Activated gamma-delta T cell treated with anti-CD3 and anti-CD28 coated beads, Interleukin-2, amount 50 U/mL, for 16 hours (primary cell): ENCODE measurements at regions not wholly inside any gene's neighbourhood (a gene's known extent, or its start where the extent isn't known, plus 50 kb on each side); places are given as distances from the start of the nearest gene placed in this dataset.

Source experiments
- DNase-seq: peaks from one replicate; pipeline ENCODE4 v3.0.0-alpha.2; 2020; ENCODE audit warnings: low read depth

- DNase-seq, result no peak
These were observed 68.1 kb upstream of the CES5A start for GRCh38 chr16:55943267-55943666.

GRCh38 chr16:55942821-55943220 lies 67.6 kb upstream of the CES5A start:
- no peak for DNase-seq

- DNase-seq, result no peak
These were observed 66.4 kb upstream of the CES5A start for GRCh38 chr16:55941552-55941951.

GRCh38 chr16:55938126-55938525 lies 63.0 kb upstream of the CES5A start:
- no peak for DNase-seq

- DNase-seq, result no peak
These were observed 57.9 kb upstream of the CES5A start for GRCh38 chr16:55933038-55933437.

GRCh38 chr16:55930036-55930435 lies 54.9 kb upstream of the CES5A start:
- no peak for DNase-seq

- no peak for DNase-seq
These were observed 54.0 kb upstream of the CES5A start for GRCh38 chr16:55929181-55929580.

- no peak for DNase-seq
These were observed 50.1 kb upstream of the CES5A start for GRCh38 chr16:55925242-55925641.
